GM12878 (cell line): ENCODE measurements at regions not wholly inside any gene's neighbourhood (a gene's known extent, or its start where the extent isn't known, plus 50 kb on each side); places are given as distances from the start of the nearest gene placed in this dataset.

Source experiments
- CEBPB ChIP-seq, 2 experiments: fragments of 150-350 bp in 1 of 2; IDR thresholded peaks; 2 replicates each; pipeline ENCODE4 v1.6.1; 2012 to 2014; ENCODE audit warnings: low read depth in 2 of 2, low read length in 2 of 2, borderline replicate concordance in 1 of 2, inconsistent platforms in 1 of 2
- EP300 ChIP-seq, 2 experiments: fragments of 150-350 bp in 1 of 2; IDR thresholded peaks; 2 replicates each; pipeline ENCODE4 v1.6.1; 2011 to 2012; ENCODE audit warnings: low read depth in 2 of 2, low read length in 2 of 2, borderline replicate concordance in 1 of 2, improper control_type of control experiment in 1 of 2, inconsistent platforms in 1 of 2; ENCODE audit not compliant: control insufficient read depth in 1 of 2
- KDM1A ChIP-seq: fragments of 200-600 bp; sonication (generic); IDR thresholded peaks from 2 replicates; pipeline ENCODE4 v1.6.1; 2016; ENCODE audit warnings: borderline replicate concordance
- KLF5 ChIP-seq: fragments of 450-650 bp; IDR thresholded peaks from 2 replicates; pipeline ENCODE4 v1.6.1; 2014; ENCODE audit warnings: mild to moderate bottlenecking; ENCODE audit not compliant: partially characterized antibody
- NFYA ChIP-seq: IDR thresholded peaks from 2 replicates; pipeline ENCODE4 v1.6.1; 2011; ENCODE audit warnings: low read depth, mild to moderate bottlenecking, low read length, improper control_type of control experiment, borderline replicate concordance
- POLR2A ChIP-seq: IDR thresholded peaks from 2 replicates; pipeline ENCODE4 v1.6.1; 2011; ENCODE audit warnings: low read depth, mild to moderate bottlenecking, low read length
- POLR2AphosphoS5 ChIP-seq: IDR thresholded peaks from 2 replicates; pipeline ENCODE4 v1.6.1; 2011; ENCODE audit warnings: mild to moderate bottlenecking, low read length, inconsistent platforms
- SIX5 ChIP-seq: IDR thresholded peaks from 2 replicates; pipeline ENCODE4 v1.6.1; 2011; ENCODE audit warnings: mild to moderate bottlenecking, low read depth, low read length, moderate library complexity; ENCODE audit not compliant: severe bottlenecking
- TARDBP ChIP-seq: IDR thresholded peaks from 2 replicates; pipeline ENCODE4 v1.6.1; 2016; ENCODE audit warnings: borderline replicate concordance
- YY1 ChIP-seq: IDR thresholded peaks from 2 replicates; pipeline ENCODE4 v1.6.1; 2011; ENCODE audit warnings: low read depth, mild to moderate bottlenecking, low read length
- TF ChIP-seq, protein P1 (sequence below): IDR thresholded peaks from 2 replicates; pipeline ENCODE4 v1.6.1; 2011; ENCODE audit warnings: borderline replicate concordance, low read depth, mild to moderate bottlenecking, moderate library complexity, mixed read lengths, low read length; ENCODE audit not compliant: insufficient read depth; ENCODE audit errors: extremely low read length
- TF ChIP-seq, protein P2 (sequence below), 3 experiments: IDR thresholded peaks in 2 of 3; conservative IDR thresholded peaks in 1 of 3; 2 replicates each; pipeline ENCODE4 v1.5.1; 2011; ENCODE audit warnings: low read depth in 3 of 3, low read length in 3 of 3, mild to moderate bottlenecking in 3 of 3, control low read depth in 2 of 3, moderate library complexity in 2 of 3, inconsistent platforms in 1 of 3, mixed read lengths in 1 of 3; ENCODE audit not compliant: control insufficient read depth in 2 of 3, insufficient read depth in 1 of 3; ENCODE audit errors: extremely low read depth in 1 of 3
- TF ChIP-seq, protein P3 (sequence below): IDR thresholded peaks from 2 replicates; pipeline ENCODE4 v1.6.1; 2012; ENCODE audit warnings: improper control_type of control experiment, low read depth, low read length; ENCODE audit not compliant: insufficient replicate concordance
- TF ChIP-seq, protein P4 (sequence below): fragments of 450-650 bp; IDR thresholded peaks from 2 replicates; pipeline ENCODE4 v1.6.1; 2017; ENCODE audit warnings: mild to moderate bottlenecking, moderate library complexity

DNA sequence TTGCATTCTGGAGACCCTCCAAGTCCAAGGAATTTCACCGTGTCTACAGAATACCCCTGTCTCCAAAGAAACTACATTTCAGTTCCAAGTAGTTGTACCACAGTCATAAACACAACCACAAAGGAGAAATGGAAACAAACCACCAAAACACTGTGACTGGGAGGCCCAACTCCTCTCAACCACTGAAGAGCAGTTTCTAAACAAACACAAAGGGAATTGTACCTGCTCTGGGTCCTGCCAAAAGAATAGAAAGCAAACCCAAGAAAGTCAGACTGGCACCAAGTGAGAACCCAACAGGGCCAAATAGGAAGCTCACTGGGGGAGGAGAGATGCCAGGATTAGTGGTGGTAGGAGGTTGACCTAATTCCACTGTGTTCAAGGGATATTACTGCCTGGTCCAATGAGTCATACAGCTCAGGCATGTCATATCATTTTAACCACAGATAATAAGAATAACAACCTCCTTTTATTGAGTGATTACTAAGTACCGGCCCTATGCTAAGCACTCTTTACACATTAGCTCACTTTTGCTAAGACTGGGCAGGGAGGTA lies 123.9 kb upstream of the PPP2R5A start:
- TF ChIP-seq, protein P1, sequence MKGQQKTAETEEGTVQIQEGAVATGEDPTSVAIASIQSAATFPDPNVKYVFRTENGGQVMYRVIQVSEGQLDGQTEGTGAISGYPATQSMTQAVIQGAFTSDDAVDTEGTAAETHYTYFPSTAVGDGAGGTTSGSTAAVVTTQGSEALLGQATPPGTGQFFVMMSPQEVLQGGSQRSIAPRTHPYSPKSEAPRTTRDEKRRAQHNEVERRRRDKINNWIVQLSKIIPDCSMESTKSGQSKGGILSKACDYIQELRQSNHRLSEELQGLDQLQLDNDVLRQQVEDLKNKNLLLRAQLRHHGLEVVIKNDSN = no peak
- TF ChIP-seq, protein P2, sequence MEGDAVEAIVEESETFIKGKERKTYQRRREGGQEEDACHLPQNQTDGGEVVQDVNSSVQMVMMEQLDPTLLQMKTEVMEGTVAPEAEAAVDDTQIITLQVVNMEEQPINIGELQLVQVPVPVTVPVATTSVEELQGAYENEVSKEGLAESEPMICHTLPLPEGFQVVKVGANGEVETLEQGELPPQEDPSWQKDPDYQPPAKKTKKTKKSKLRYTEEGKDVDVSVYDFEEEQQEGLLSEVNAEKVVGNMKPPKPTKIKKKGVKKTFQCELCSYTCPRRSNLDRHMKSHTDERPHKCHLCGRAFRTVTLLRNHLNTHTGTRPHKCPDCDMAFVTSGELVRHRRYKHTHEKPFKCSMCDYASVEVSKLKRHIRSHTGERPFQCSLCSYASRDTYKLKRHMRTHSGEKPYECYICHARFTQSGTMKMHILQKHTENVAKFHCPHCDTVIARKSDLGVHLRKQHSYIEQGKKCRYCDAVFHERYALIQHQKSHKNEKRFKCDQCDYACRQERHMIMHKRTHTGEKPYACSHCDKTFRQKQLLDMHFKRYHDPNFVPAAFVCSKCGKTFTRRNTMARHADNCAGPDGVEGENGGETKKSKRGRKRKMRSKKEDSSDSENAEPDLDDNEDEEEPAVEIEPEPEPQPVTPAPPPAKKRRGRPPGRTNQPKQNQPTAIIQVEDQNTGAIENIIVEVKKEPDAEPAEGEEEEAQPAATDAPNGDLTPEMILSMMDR (IDR thresholded peaks at IDR 0.05 in 2 of 3, conservative IDR thresholded peaks at IDR 0.05 in 1 of 3; ENCODE audit: control insufficient read depth in 2 of 3, extremely low read depth in 1 of 3, insufficient read depth in 1 of 3, low read depth in 3 of 3, low read length in 3 of 3) = no peak
- TF ChIP-seq CEBPB (IDR thresholded peaks at IDR 0.05; ENCODE audit: borderline replicate concordance in 1 of 2, low read depth in 2 of 2, low read length in 2 of 2) (no peak), SIX5 (no peak), NFYA (no peak), KDM1A (no peak), EP300 (IDR thresholded peaks at IDR 0.05; ENCODE audit: borderline replicate concordance in 1 of 2, control insufficient read depth in 1 of 2, low read depth in 2 of 2, low read length in 2 of 2) (no peak), YY1 (no peak), KLF5 (no peak), POLR2A (no peak), TARDBP (no peak), POLR2AphosphoS5 (no peak)
- TF ChIP-seq, protein P3, sequence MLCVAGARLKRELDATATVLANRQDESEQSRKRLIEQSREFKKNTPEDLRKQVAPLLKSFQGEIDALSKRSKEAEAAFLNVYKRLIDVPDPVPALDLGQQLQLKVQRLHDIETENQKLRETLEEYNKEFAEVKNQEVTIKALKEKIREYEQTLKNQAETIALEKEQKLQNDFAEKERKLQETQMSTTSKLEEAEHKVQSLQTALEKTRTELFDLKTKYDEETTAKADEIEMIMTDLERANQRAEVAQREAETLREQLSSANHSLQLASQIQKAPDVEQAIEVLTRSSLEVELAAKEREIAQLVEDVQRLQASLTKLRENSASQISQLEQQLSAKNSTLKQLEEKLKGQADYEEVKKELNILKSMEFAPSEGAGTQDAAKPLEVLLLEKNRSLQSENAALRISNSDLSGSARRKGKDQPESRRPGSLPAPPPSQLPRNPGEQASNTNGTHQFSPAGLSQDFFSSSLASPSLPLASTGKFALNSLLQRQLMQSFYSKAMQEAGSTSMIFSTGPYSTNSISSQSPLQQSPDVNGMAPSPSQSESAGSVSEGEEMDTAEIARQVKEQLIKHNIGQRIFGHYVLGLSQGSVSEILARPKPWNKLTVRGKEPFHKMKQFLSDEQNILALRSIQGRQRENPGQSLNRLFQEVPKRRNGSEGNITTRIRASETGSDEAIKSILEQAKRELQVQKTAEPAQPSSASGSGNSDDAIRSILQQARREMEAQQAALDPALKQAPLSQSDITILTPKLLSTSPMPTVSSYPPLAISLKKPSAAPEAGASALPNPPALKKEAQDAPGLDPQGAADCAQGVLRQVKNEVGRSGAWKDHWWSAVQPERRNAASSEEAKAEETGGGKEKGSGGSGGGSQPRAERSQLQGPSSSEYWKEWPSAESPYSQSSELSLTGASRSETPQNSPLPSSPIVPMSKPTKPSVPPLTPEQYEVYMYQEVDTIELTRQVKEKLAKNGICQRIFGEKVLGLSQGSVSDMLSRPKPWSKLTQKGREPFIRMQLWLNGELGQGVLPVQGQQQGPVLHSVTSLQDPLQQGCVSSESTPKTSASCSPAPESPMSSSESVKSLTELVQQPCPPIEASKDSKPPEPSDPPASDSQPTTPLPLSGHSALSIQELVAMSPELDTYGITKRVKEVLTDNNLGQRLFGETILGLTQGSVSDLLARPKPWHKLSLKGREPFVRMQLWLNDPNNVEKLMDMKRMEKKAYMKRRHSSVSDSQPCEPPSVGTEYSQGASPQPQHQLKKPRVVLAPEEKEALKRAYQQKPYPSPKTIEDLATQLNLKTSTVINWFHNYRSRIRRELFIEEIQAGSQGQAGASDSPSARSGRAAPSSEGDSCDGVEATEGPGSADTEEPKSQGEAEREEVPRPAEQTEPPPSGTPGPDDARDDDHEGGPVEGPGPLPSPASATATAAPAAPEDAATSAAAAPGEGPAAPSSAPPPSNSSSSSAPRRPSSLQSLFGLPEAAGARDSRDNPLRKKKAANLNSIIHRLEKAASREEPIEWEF = no peak
- TF ChIP-seq, protein P4, sequence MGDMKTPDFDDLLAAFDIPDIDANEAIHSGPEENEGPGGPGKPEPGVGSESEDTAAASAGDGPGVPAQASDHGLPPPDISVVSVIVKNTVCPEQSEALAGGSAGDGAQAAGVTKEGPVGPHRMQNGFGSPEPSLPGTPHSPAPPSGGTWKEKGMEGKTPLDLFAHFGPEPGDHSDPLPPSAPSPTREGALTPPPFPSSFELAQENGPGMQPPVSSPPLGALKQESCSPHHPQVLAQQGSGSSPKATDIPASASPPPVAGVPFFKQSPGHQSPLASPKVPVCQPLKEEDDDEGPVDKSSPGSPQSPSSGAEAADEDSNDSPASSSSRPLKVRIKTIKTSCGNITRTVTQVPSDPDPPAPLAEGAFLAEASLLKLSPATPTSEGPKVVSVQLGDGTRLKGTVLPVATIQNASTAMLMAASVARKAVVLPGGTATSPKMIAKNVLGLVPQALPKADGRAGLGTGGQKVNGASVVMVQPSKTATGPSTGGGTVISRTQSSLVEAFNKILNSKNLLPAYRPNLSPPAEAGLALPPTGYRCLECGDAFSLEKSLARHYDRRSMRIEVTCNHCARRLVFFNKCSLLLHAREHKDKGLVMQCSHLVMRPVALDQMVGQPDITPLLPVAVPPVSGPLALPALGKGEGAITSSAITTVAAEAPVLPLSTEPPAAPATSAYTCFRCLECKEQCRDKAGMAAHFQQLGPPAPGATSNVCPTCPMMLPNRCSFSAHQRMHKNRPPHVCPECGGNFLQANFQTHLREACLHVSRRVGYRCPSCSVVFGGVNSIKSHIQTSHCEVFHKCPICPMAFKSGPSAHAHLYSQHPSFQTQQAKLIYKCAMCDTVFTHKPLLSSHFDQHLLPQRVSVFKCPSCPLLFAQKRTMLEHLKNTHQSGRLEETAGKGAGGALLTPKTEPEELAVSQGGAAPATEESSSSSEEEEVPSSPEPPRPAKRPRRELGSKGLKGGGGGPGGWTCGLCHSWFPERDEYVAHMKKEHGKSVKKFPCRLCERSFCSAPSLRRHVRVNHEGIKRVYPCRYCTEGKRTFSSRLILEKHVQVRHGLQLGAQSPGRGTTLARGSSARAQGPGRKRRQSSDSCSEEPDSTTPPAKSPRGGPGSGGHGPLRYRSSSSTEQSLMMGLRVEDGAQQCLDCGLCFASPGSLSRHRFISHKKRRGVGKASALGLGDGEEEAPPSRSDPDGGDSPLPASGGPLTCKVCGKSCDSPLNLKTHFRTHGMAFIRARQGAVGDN = no peak
